ENCODE measurements at regions not wholly inside any gene's neighbourhood (a gene's known extent, or its start where the extent isn't known, plus 50 kb on each side); places are given as distances from the start of the nearest gene placed in this dataset.

GRCh38 chr5:5770825-5771224, 348.3 kb downstream of the ICE1 start:
- Histone ChIP-seq H3K4me3 (replicated peaks; ENCODE audit: low read depth, low read length) (no peak overlapping the region), H3K27me3 (replicated peaks; ENCODE audit: control insufficient read depth, insufficient read depth, low read length) (no peaks in the 10 kb centered on the region; the same call in 1 of the 2 replicates), H3K36me3 (ENCODE audit: control insufficient read depth, insufficient read depth, low read length) (no peaks in the 10 kb centered on the region)
- no peak for TF ChIP-seq CTCF (IDR thresholded peaks at IDR 0.05; ENCODE audit: insufficient read depth, low read length, poor library complexity, severe bottlenecking)
- DNase-seq (ENCODE audit: extremely low read depth, insufficient read length) = no peak

GRCh38 chr5:5767286-5767928, 344.9 kb downstream of the ICE1 start:
- Histone ChIP-seq H3K36me3 (ENCODE audit: control insufficient read depth, insufficient read depth, low read length) (no peaks in the 10 kb centered on the region), H3K4me3 (replicated peaks; ENCODE audit: low read depth, low read length) (no peak overlapping the region), H3K27me3 (replicated peaks; ENCODE audit: control insufficient read depth, insufficient read depth, low read length) (no peaks in the 10 kb centered on the region)
- no peak for TF ChIP-seq CTCF (IDR thresholded peaks at IDR 0.05; ENCODE audit: insufficient read depth, low read length, poor library complexity, severe bottlenecking)
- DNase-seq (ENCODE audit: extremely low read depth, insufficient read length) = no peak

- Histone ChIP-seq H3K36me3 (ENCODE audit: control insufficient read depth, insufficient read depth, low read length) (no peaks in the 10 kb centered on the region), H3K27me3 (replicated peaks; ENCODE audit: control insufficient read depth, insufficient read depth, low read length) (no peaks in the 10 kb centered on the region), H3K4me3 (replicated peaks; ENCODE audit: low read depth, low read length) (no peak overlapping the region)
- no peak for DNase-seq (ENCODE audit: extremely low read depth, insufficient read length)
- no peak for TF ChIP-seq CTCF (IDR thresholded peaks at IDR 0.05; ENCODE audit: insufficient read depth, low read length, poor library complexity, severe bottlenecking)
These were observed 342.8 kb downstream of the ICE1 start for GRCh38 chr5:5765066-5765850.

GRCh38 chr5:5764246-5764645, 341.8 kb downstream of the ICE1 start:
- H3K4me3 ChIP-seq (replicated peaks; ENCODE audit: low read depth, low read length) = no peak overlapping the region
- H3K27me3 ChIP-seq (replicated peaks; ENCODE audit: control insufficient read depth, insufficient read depth, low read length) = no peaks in the 10 kb centered on the region
- no peak for DNase-seq (ENCODE audit: extremely low read depth, insufficient read length)
- H3K36me3 ChIP-seq (ENCODE audit: control insufficient read depth, insufficient read depth, low read length) = no peaks in the 10 kb centered on the region
- no peak for TF ChIP-seq CTCF (IDR thresholded peaks at IDR 0.05; ENCODE audit: insufficient read depth, low read length, poor library complexity, severe bottlenecking)

GRCh38 chr5:5756762-5757161, 334.3 kb downstream of the ICE1 start:
- H3K36me3 ChIP-seq (ENCODE audit: control insufficient read depth, insufficient read depth, low read length) = no peaks in the 10 kb centered on the region
- no peaks in the 10 kb centered on the region for H3K27me3 ChIP-seq (replicated peaks; ENCODE audit: control insufficient read depth, insufficient read depth, low read length)
- no peak overlapping the region for H3K4me3 ChIP-seq (replicated peaks; ENCODE audit: low read depth, low read length)
- DNase-seq (ENCODE audit: extremely low read depth, insufficient read length) = no peak
- TF ChIP-seq CTCF (IDR thresholded peaks at IDR 0.05; ENCODE audit: insufficient read depth, low read length, poor library complexity, severe bottlenecking) = no peak
